HG02588 (cell line): ENCODE measurements at regions not wholly inside any gene's neighbourhood (a gene's known extent, or its start where the extent isn't known, plus 50 kb on each side); places are given as distances from the start of the nearest gene placed in this dataset.
"Not testable (repeated sequence)": the region's sequence is repeated elsewhere in the genome, so short reads cannot be mapped to it uniquely, and the experiment has no call there.

Experiments
- ATAC-seq: cut with Tn5 transposase; IDR thresholded peaks from one replicate; pipeline ENCODE4 v1.9.1; 2021; ENCODE audit warnings: mild to moderate bottlenecking, moderate library complexity; ENCODE audit not compliant: unreplicated experiment

GRCh38 chr9:30299126-30299780 lies 2085.2 kb upstream of the ACO1 start:
- ATAC-seq: no peak

GRCh38 chr9:30301271-30301963 lies 2083.0 kb upstream of the ACO1 start:
- no peak for ATAC-seq

DNA sequence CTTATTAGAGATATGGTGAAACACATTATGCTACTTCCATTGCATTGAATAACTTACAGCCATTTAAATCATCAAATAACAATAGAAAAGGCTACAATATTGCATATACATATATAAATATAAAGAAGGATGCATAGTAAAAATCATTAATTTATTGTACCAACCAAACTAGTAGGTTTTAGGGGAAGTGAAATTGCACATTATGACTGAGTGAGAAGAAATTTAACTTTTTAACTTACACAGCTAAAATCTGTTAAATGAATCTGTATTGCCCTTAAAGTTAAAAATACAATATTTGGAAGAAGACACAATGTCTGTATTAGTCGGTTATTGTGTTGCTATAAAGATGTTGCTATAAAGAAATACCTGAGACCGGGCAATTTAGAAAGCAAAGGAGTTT lies 2073.7 kb upstream of the ACO1 start:
- no peak for ATAC-seq

GRCh38 chr9:30329431-30329830 lies 2055.0 kb upstream of the ACO1 start:
- no peak for ATAC-seq

DNA sequence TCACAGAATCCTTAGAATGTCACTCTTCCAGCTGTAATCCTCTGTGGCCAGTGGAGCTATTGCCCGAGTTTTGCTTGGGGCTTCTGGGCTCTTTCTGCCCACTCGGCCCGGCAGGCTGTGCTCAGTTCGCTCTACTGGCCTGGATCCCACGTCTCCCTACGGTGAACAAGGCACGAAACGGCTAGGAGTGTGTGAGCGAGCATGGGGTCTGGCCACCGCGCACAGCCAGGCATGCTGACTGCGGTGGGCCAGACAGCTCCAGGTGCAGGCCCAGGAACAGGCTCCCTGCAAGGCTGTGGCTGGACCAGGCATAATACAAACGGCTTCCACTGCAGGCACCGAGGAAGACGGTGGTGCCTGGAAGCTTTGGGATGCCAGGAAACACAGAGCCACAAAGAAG lies 2035.5 kb upstream of the ACO1 start:
- no peak for ATAC-seq

DNA sequence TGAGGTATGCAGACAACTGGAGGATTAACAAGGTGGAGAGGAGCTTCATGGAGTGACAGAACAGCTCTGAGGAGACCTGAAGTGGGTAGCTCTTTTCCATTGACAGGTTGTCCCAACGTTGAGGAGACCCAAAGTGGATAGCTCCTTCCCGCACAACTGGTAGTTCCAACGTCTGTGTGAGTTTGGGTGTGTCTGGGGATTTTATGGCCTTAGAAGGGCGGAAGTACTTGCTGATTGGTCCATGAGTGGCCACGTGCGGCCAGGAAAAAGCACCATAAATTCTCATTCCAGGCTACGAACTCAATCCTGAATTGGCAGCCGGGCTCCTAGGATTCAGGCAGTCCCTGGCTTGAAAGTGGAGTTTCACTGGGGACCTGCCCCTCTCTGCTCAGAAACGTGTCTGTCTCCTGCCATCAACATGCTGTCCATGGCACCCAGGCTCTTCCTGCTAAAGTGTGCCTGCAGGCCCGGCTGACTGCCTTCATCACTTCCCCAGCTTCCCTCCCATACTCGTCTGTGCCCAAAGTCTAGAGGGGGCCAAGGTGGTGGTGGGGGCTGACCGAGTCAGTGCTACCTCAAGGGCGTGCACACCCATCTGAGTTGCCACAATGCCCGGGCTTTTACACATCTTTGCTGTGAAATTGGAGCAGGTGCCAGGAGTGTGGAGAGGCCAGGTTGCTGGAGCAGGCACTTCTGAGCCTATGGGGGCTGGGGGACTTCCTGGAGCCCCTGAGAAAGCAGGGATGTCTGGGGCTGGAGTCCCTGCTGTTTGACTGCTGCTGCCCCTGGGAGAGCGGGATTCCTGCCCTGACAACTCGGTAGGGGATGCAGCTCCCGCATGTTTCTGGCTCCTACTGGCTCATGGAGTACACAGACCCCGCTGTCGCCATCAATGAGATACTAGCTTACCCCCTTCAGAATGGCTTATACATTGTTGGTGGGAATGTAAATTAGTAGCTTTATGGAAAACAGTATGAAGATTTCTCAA lies 2034.6 kb upstream of the ACO1 start:
- ATAC-seq: no peak

DNA sequence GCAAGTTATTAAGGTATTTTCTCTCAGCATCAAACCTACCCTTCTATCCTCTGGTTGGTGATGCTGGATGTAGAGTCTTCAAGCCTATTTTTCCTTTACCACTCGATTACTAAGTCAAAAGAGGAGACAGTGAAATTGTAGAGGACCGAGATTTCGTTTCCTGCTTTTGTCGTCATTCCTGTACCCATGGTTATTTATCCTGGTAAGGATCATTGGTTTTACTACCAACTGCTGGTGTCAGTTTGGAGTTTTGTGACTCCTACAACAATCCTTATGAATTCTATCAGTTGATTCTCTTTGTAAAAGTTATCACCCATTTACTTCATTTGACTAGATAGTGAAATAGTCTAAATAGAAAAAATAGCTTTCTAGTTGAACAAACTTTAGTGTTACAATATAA lies 2028.2 kb upstream of the ACO1 start:
- ATAC-seq: no peak

DNA sequence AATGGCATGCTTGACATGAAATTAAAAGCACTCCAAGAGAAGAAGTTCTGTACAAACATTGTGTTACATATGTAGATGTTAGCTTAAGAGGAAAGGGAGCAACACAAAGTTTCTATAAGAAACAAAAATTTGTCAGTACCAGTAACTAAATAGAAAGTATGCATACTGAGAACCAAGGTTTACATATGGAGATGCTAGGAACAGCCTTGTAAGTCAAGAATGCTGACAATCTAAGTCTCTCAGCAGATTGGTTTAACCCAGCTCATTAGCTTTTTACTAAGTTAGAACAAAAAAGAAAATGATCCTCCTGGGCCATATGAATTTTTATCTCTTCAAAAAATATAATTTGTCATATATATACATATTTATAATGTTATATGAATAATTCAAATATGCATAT lies 2022.1 kb upstream of the ACO1 start:
- ATAC-seq: no peak

- ATAC-seq: not testable (repeated sequence)
Measured at GRCh38 chr9:30366140-30366539, 2018.3 kb upstream of the ACO1 start.

- ATAC-seq: no peak
Measured at GRCh38 chr9:30382271-30382670, 2002.2 kb upstream of the ACO1 start.

GRCh38 chr9:30410273-30410672 lies 1974.2 kb upstream of the ACO1 start:
- no peak for ATAC-seq

GRCh38 chr9:30411571-30411970 lies 1972.9 kb upstream of the ACO1 start:
- ATAC-seq: no peak

DNA sequence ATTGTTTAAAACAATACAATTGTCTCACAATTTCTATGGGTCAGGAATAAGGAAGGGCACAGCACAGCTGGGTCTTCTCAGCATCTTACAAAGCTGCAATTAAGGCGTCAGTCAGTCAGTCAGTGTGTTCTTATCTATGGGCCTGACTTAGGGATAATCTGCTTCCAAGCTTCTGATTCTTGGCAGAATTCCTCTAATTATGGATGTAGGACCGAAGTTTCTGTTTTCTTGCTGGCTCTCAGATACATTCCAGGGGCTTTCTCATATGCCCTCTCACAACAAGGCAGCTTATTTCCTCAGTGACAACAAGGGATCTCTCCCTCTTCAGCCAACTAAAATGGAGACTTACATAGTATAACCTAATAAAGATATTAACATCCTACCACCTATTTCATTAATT lies 1925.3 kb upstream of the ACO1 start:
- ATAC-seq: no peak

DNA sequence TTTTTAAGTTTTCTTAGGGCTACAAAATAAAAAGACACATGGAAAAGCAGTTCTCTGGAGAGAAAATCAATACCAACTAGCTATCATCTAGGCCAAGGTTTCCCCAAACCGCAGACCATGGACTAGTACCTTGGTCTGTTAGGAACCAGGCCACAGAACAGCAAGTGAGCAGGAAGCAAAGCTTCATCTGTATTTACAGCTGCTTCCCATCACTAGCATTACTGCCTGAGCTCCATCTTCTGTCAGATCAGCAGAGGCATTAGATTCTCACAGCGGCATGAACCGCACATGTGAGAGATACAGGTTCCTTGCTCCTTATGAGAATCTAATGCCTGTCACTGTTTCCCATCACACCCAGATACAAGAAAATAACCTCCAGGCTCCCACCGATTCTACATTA lies 1907.6 kb upstream of the ACO1 start:
- ATAC-seq: no peak

GRCh38 chr9:30478684-30479083 lies 1905.8 kb upstream of the ACO1 start:
- no peak for ATAC-seq

GRCh38 chr9:30482499-30482898 lies 1901.9 kb upstream of the ACO1 start:
- ATAC-seq: no peak

- ATAC-seq: no peak
Measured at GRCh38 chr9:30484690-30485089, 1899.8 kb upstream of the ACO1 start.

GRCh38 chr9:30504502-30504905 lies 1879.9 kb upstream of the ACO1 start:
- no peak for ATAC-seq

DNA sequence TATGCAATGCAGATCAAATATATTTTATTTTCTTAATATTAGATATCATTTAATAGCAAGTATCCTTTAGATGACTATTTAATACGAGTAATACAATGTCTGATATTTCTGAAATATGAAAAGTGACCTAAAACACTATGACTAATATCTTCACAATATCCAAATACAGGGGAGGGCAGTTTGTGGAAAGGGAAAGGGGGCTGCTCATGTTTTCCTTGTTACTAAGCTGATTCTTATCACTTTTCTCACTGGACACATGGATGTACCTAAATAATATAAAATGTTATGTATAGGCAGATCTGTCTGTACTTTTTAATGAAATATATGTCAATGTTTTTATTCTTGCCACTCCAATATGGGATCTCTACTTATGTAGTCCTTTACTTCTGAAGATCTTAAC lies 1879.1 kb upstream of the ACO1 start:
- ATAC-seq: no peak

GRCh38 chr9:30506749-30507148 lies 1877.7 kb upstream of the ACO1 start:
- ATAC-seq: no peak

DNA sequence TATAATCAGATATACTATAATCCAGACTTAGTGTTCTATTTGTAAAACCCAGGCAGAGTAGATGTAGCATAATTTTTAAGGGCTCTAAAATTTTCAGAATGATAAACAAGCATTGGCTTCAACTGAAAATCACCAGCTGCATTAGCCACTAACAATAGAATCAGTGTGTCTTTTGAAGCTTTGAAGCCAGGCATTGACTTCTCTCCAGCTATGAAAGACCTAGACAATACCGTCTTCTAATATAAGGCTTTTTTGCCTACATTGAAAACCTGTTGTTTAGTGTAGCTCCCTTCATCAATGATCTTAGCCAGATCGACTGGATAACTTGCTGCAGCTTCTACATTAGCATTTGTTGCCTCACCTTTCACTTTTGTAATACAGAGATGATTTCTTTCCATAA lies 1877.3 kb upstream of the ACO1 start:
- ATAC-seq: no peak

DNA sequence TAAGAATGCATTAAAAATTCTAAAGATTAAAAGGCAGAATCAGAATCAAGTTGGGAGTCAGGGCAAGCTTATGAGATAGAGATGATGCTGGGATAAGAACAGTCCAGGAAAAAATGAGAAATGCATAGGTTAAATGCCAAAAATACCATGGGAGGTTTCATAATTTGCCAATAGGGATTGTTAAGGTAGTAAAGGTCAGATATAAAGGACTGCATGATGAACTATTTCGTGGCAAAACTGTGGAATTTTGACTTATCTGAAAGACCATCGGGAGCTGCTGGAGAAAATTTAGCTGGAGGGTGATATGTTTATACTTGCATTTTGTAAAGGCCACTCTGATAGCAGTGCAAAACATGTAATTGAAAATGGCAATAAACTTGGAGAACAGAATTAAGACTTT lies 1872.8 kb upstream of the ACO1 start:
- no peak for ATAC-seq
